Mesenchymal stem cell (in vitro differentiated cells and primary cell): ENCODE measurements at regions not wholly inside any gene's neighbourhood (a gene's known extent, or its start where the extent isn't known, plus 50 kb on each side); places are given as distances from the start of the nearest gene placed in this dataset.

Experiments used
- DNase-seq: peaks from one replicate; pipeline ENCODE4 v3.0.0-alpha.2; 2013
- H2AFZ ChIP-seq: one replicate; pipeline ENCODE4 v1.6.1; 2013; ENCODE audit warnings: low read depth, mild to moderate bottlenecking, control low read depth, inconsistent platforms, low read length, moderate library complexity
- H2AK5ac ChIP-seq: 2 replicates; pipeline ENCODE4 v1.6.1; 2013; ENCODE audit warnings: low read length, moderate library complexity, mild to moderate bottlenecking, inconsistent platforms; ENCODE audit not compliant: severe bottlenecking
- H2BK120ac ChIP-seq: one replicate; pipeline ENCODE4 v1.6.1; 2013; ENCODE audit warnings: low read depth, mild to moderate bottlenecking, inconsistent platforms, low read length, moderate library complexity
- H2BK12ac ChIP-seq, 2 experiments: one replicate each; pipeline ENCODE4 v1.6.1; 2013; ENCODE audit warnings: inconsistent platforms in 2 of 2, low read length in 2 of 2, mild to moderate bottlenecking in 2 of 2, moderate library complexity in 2 of 2, control low read depth in 1 of 2
- H2BK15ac ChIP-seq: one replicate; pipeline ENCODE4 v1.6.1; 2013; ENCODE audit warnings: mild to moderate bottlenecking, low read depth, inconsistent platforms; ENCODE audit not compliant: poor library complexity, severe bottlenecking
- H2BK5ac ChIP-seq: 2 replicates; pipeline ENCODE4 v1.6.1; 2013; ENCODE audit warnings: low read depth, mild to moderate bottlenecking, low read length, control low read depth, inconsistent platforms; ENCODE audit not compliant: poor library complexity, severe bottlenecking
- H3K14ac ChIP-seq, 2 experiments: one replicate each; pipeline ENCODE4 v1.6.1; 2013; ENCODE audit warnings: inconsistent platforms in 2 of 2, low read length in 2 of 2, control low read depth in 1 of 2, mild to moderate bottlenecking in 1 of 2, moderate library complexity in 1 of 2
- H3K18ac ChIP-seq, 2 experiments: one replicate each; pipeline ENCODE4 v1.6.1; 2013; ENCODE audit warnings: inconsistent platforms in 2 of 2, low read length in 2 of 2, control low read depth in 1 of 2, low read depth in 1 of 2, mild to moderate bottlenecking in 1 of 2
- H3K23ac ChIP-seq, 2 experiments: one replicate each; pipeline ENCODE4 v1.6.1; 2013; ENCODE audit warnings: inconsistent platforms in 2 of 2, low read length in 2 of 2, mild to moderate bottlenecking in 2 of 2, moderate library complexity in 2 of 2, control low read depth in 1 of 2
- H3K27ac ChIP-seq: 2 replicates; pipeline ENCODE4 v1.5.1; 2013; ENCODE audit warnings: mild to moderate bottlenecking, moderate library complexity, low read length, control low read depth, inconsistent platforms; ENCODE audit not compliant: poor library complexity, severe bottlenecking
- H3K27me3 ChIP-seq, 2 experiments: 2 replicates each; pipeline versions ENCODE4 v1.6.1 to v1.7.0; 2013; ENCODE audit warnings: low read length in 2 of 2, mild to moderate bottlenecking in 2 of 2, moderate library complexity in 2 of 2, control low read depth in 1 of 2, inconsistent platforms in 1 of 2; ENCODE audit not compliant: control insufficient read depth in 1 of 2, insufficient read depth in 1 of 2
- H3K36me3 ChIP-seq, 2 experiments: 2 replicates each; pipeline versions ENCODE4 v1.6.1 to v1.7.0; 2013; ENCODE audit warnings: low read length in 2 of 2, control low read depth in 1 of 2, inconsistent platforms in 1 of 2, low read depth in 1 of 2, mild to moderate bottlenecking in 1 of 2; ENCODE audit not compliant: insufficient read depth in 2 of 2, control insufficient read depth in 1 of 2
- H3K4ac ChIP-seq, 2 experiments: one replicate each; pipeline ENCODE4 v1.6.1; 2013; ENCODE audit warnings: inconsistent platforms in 2 of 2, low read length in 2 of 2, mild to moderate bottlenecking in 2 of 2, moderate library complexity in 2 of 2, control low read depth in 1 of 2, low read depth in 1 of 2
- H3K4me1 ChIP-seq: 2 replicates; pipeline ENCODE4 v1.6.1; 2013; ENCODE audit warnings: low read depth, low read length, control low read depth; ENCODE audit not compliant: control insufficient read depth, insufficient read depth
- H3K4me2 ChIP-seq: 2 replicates; pipeline ENCODE4 v1.6.1; 2013; ENCODE audit warnings: low read length, mild to moderate bottlenecking, inconsistent platforms; ENCODE audit not compliant: poor library complexity, severe bottlenecking
- H3K4me3 ChIP-seq, 2 experiments: 2 replicates each; pipeline versions ENCODE4 v1.5.1 to v1.7.0; 2013; ENCODE audit warnings: low read length in 2 of 2, mild to moderate bottlenecking in 2 of 2, control low read depth in 1 of 2, low read depth in 1 of 2; ENCODE audit not compliant: insufficient read depth in 1 of 2
- H3K79me1 ChIP-seq: replicated peaks from 2 replicates; pipeline ENCODE4 v1.6.1; 2013; ENCODE audit warnings: mild to moderate bottlenecking, control low read depth, low read length, inconsistent platforms; ENCODE audit not compliant: poor library complexity, severe bottlenecking
- H3K9ac ChIP-seq: 2 replicates; pipeline ENCODE4 v1.7.0; 2013; ENCODE audit warnings: mild to moderate bottlenecking, low read length, moderate library complexity
- H3K9me3 ChIP-seq: 2 replicates; pipeline ENCODE4 v1.7.0; 2013; ENCODE audit warnings: mild to moderate bottlenecking, low read length; ENCODE audit not compliant: control insufficient read depth
- H4K8ac ChIP-seq: one replicate; pipeline ENCODE4 v1.6.1; 2013; ENCODE audit warnings: inconsistent platforms, mild to moderate bottlenecking, low read length, moderate library complexity
- H4K91ac ChIP-seq: one replicate; pipeline ENCODE4 v1.6.1; 2013; ENCODE audit warnings: mild to moderate bottlenecking, low read length, inconsistent platforms
- WGBS: methylation state at CpG from one replicate; pipeline ENCODE4 v1.1.7; 2013; ENCODE audit warnings: mixed read lengths; 5-methylcytosine and 5-hydroxymethylcytosine counted together

DNA sequence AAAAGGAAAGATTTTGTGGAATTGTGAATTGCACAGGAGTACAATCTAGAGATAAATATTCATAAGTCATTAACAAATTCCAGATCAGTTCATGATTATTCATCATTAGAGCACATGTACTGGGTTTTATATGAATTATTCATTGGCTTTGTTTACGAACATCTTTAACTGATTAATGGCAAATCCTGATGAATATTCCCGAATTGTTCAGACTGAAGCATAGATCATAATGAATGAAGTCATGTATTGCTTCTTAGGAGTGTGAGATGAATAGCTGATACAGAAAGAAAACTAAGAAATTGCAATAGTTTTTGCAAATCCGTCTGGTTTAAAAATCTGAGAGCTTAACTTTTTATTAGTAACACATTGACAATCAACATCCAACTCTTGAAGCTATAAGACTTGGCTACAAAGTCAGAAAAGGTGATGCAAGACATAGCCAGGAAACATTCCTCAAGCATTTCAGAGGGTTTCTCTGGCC, 183.6 kb upstream of the DGKB start:
- Histone ChIP-seq H3K27ac (peak overlapping the region; percentile 38), H3K27me3 (no peaks in the 10 kb centered on the region), H3K4me3 (no peak overlapping the region), H4K91ac (no peak overlapping the region), H3K36me3 (no peaks in the 10 kb centered on the region), H3K14ac (no peak overlapping the region), H4K8ac (no peak overlapping the region), H3K9me3 (no peaks in the 10 kb centered on the region), H3K18ac (no peak overlapping the region), H2AK5ac (no peak overlapping the region), H2BK15ac (no peak overlapping the region), H3K79me1 (no peaks in the 10 kb centered on the region), H3K4me1 (peaks cover 2% of the 10 kb centered on the region), H2BK5ac (no peak overlapping the region), H3K9ac (peak overlapping the region; percentile 23), H2BK12ac (no peak overlapping the region), H3K4ac (no peak overlapping the region), H2BK120ac (no peak overlapping the region), H2AFZ (no peak overlapping the region), H3K4me2 (no peak overlapping the region), H3K23ac (no peak overlapping the region)
- WGBS = 89% methylated on average over 3 of the region's 3 CpGs
- no peak for DNase-seq

DNA sequence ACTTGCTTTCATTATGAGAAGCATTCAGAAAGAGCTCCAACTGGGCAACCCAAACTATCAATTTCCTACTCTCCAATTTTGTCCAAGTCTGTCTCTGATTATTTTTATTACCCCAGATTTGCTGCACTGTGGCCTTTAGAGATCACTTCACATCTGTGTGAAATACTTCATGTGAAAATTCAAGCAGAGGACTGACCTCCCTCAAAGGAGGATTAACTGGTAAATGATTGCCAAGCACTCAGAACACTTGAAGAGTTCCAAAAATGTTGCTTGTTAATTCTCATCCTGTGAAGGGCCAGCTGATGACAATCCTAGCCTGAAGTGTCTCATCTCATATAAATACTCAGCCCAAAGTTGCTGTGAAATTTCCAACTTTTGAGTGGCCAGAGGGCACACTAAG, 182.8 kb upstream of the DGKB start:
- Histone ChIP-seq H3K9ac (no peak overlapping the region), H3K14ac (no peak overlapping the region), H2AK5ac (no peak overlapping the region), H3K18ac (no peak overlapping the region), H3K4me1 (peaks cover 2% of the 10 kb centered on the region), H3K36me3 (no peaks in the 10 kb centered on the region), H3K4me3 (no peak overlapping the region), H3K79me1 (no peaks in the 10 kb centered on the region), H3K27me3 (no peaks in the 10 kb centered on the region), H3K4me2 (peak overlapping the region; percentile 23), H2AFZ (no peak overlapping the region), H4K91ac (no peak overlapping the region), H2BK120ac (no peak overlapping the region), H2BK12ac (no peak overlapping the region), H2BK5ac (no peak overlapping the region), H3K4ac (no peak overlapping the region), H2BK15ac (no peak overlapping the region), H3K23ac (no peak overlapping the region), H3K27ac (peak overlapping the region; percentile 83), H3K9me3 (no peaks in the 10 kb centered on the region), H4K8ac (no peak overlapping the region)
- DNase-seq = no peak

DNA sequence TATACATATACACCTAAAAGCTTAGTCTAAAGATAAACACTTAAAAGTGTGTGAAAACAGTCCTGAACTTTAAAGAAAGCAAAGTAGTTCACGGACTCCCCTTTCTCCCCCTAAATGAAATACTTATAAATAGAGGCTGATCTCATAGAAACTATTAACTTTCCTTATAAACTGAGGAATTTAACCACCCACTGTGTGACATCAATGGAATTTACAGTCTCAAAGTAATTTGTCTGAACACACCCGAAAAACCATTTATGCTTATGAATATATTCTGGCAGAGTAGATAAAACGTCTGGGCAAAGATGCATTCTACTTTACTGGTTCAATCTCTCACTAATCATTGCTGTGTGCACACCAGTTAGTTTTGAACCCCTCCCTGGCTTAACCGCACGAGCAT, 181.8 kb upstream of the DGKB start:
- Histone ChIP-seq H4K8ac (no peak overlapping the region), H3K36me3 (no peaks in the 10 kb centered on the region), H3K4me3 (no peak overlapping the region), H2BK120ac (no peak overlapping the region), H3K9ac (no peak overlapping the region), H3K9me3 (no peaks in the 10 kb centered on the region), H2AFZ (no peak overlapping the region), H2BK12ac (no peak overlapping the region), H3K18ac (no peak overlapping the region), H4K91ac (no peak overlapping the region), H2BK5ac (no peak overlapping the region), H2BK15ac (no peak overlapping the region), H3K23ac (no peak overlapping the region), H3K27ac (peak overlapping the region; percentile 67), H3K79me1 (no peaks in the 10 kb centered on the region), H2AK5ac (no peak overlapping the region), H3K27me3 (no peaks in the 10 kb centered on the region), H3K4me1 (peaks cover 2% of the 10 kb centered on the region), H3K14ac (no peak overlapping the region), H3K4me2 (no peak overlapping the region), H3K4ac (no peak overlapping the region)
- no peak for DNase-seq
- WGBS = 96% methylated on average over 4 of the region's 5 CpGs

DNA sequence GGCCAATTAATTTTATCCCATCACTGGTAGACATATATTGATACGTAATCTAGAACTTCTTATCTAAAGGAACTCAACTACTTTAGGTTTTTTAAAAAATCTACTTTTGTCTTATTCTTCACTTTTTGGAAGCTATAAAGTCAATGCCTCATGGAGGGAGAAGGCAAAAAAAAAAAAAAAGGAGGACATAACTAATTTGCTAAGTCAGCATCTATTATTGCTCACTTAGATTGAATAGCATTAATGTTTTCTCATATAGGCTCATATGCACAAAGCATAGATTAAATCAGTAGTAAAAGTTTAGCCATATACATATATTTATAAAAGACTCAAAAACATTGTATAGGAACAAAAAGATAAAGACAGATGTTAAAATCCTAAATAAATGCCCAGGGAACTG, 179.3 kb upstream of the DGKB start:
- no peak overlapping the region for H3K14ac ChIP-seq
- no peak overlapping the region for H2BK12ac ChIP-seq
- H3K79me1 ChIP-seq = no peaks in the 10 kb centered on the region
- H3K4me2 ChIP-seq = no peak overlapping the region
- no peak overlapping the region for H3K9ac ChIP-seq
- peak overlapping the region; percentile 8 for H2BK5ac ChIP-seq
- H3K27ac ChIP-seq = no peak overlapping the region
- no peak overlapping the region for H4K8ac ChIP-seq
- no peak overlapping the region for H2BK15ac ChIP-seq
- no peak overlapping the region for H2AK5ac ChIP-seq
- H2AFZ ChIP-seq = no peak overlapping the region
- H3K23ac ChIP-seq = no peak overlapping the region
- no peak overlapping the region for H3K4me3 ChIP-seq
- no CpG with 5 or more reads among the region's 1 CpG for WGBS
- DNase-seq = no peak
- no peaks in the 10 kb centered on the region for H3K36me3 ChIP-seq
- H2BK120ac ChIP-seq = no peak overlapping the region
- H3K4me1 ChIP-seq = peaks cover 2% of the 10 kb centered on the region
- no peak overlapping the region for H3K4ac ChIP-seq
- H3K27me3 ChIP-seq = no peaks in the 10 kb centered on the region
- H4K91ac ChIP-seq = no peak overlapping the region
- H3K9me3 ChIP-seq = no peaks in the 10 kb centered on the region
- no peak overlapping the region for H3K18ac ChIP-seq
